DND-41 (cell line): ENCODE measurements at regions not wholly inside any gene's neighbourhood (a gene's known extent, or its start where the extent isn't known, plus 50 kb on each side); places are given as distances from the start of the nearest gene placed in this dataset.

Experiments
- CTCF ChIP-seq: IDR thresholded peaks from 2 replicates; pipeline ENCODE4 v1.5.1; 2012; ENCODE audit warnings: borderline replicate concordance, low read length, moderate library complexity, mild to moderate bottlenecking; ENCODE audit not compliant: poor library complexity, severe bottlenecking; ENCODE audit errors: extremely low read depth
- EZH2 ChIP-seq: IDR thresholded peaks from 3 replicates; pipeline ENCODE4 v1.6.1; 2012; ENCODE audit warnings: borderline replicate concordance, low read depth, mild to moderate bottlenecking, moderate library complexity, low read length, inconsistent platforms; ENCODE audit not compliant: severe bottlenecking

GRCh38 chr15:46146915-46147314 is 512.1 kb downstream of the SQOR start:
- TF ChIP-seq CTCF (no peak), EZH2 (no peak)
